Body of pancreas (tissue), 4 donors: ENCODE measurements at regions not wholly inside any gene's neighbourhood (a gene's known extent, or its start where the extent isn't known, plus 50 kb on each side); places are given as distances from the start of the nearest gene placed in this dataset.

Source experiments
- ATAC-seq: fragments of 150-250 bp; one replicate; pipeline ENCODE4 v1.9.1; 2016
- DNase-seq, 4 donors: peaks; one replicate each; pipeline ENCODE4 v3.0.0-alpha.2; 2019
- H3K27ac ChIP-seq, 4 donors: fragments of 200-600 bp; sonication (generic); 1 replicate in 3 of 4; 2 replicates in 1 of 4; pipeline versions ENCODE4 v1.5.1 to v1.6.1; 2016 to 2019; ENCODE audit warnings: mild to moderate bottlenecking in 1 of 4, mixed read lengths in 1 of 4, moderate library complexity in 1 of 4
- H3K27me3 ChIP-seq, 2 donors: fragments of 200-600 bp; sonication (generic); one replicate each; pipeline ENCODE4 v1.6.0; 2016; ENCODE audit warnings: mild to moderate bottlenecking in 1 of 2
- H3K36me3 ChIP-seq, 2 donors: fragments of 200-600 bp; sonication (generic); replicated peaks in 1 of 2; 2 replicates each; pipeline ENCODE4 v1.5.1; 2016; ENCODE audit warnings: low read depth in 2 of 2; ENCODE audit not compliant: insufficient read depth in 1 of 2
- H3K4me1 ChIP-seq: fragments of 200-600 bp; sonication (generic); one replicate; pipeline ENCODE4 v1.6.0; 2016
- H3K4me3 ChIP-seq, 2 donors: fragments of 200-600 bp; sonication (generic); 1 replicate in 1 of 2; 2 replicates in 1 of 2; pipeline ENCODE4 v1.5.1; 2016 to 2019
- H3K9me3 ChIP-seq, 3 donors: fragments of 200-600 bp; sonication (generic); 1 replicate in 2 of 3; 2 replicates in 1 of 3; pipeline ENCODE4 v1.5.1; 2016
- CTCF ChIP-seq, 7 experiments: fragments of 450-650 bp in 4 of 7; fragments of 200-600 bp in 3 of 7; sonication (generic) in 3 of 7; IDR thresholded peaks; one replicate each; pipeline ENCODE4 v1.5.1; 2016 to 2019; ENCODE audit warnings: antibody characterized with exemption in 7 of 7
- POLR2A ChIP-seq, 3 donors: fragments of 450-650 bp; IDR thresholded peaks; one replicate each; pipeline ENCODE4 v1.6.1; 2016; ENCODE audit warnings: antibody characterized with exemption in 3 of 3, mild to moderate bottlenecking in 2 of 3
- WGBS, 2 donors: methylation state at CpG; one replicate each; pipeline ENCODE4 v1.1.5; 2017; 5-methylcytosine and 5-hydroxymethylcytosine counted together
- intact Hi-C: fragments of 100-400 bp; cut with DNase I; formaldehyde crosslinking; loops from one replicate; pipeline ENCODE4 v1.15.1; 2023

GRCh38 chr2:146678516-146678915 lies 1166.3 kb upstream of the ACVR2A start:
- Histone ChIP-seq H3K4me3 (no peak overlapping the region), H3K9me3 (no peaks in the 10 kb centered on the region), H3K36me3 (no peaks in the 10 kb centered on the region), H3K27me3 (no peaks in the 10 kb centered on the region), H3K4me1 (no peaks in the 10 kb centered on the region), H3K27ac (no peak overlapping the region)
- TF ChIP-seq POLR2A (IDR thresholded peaks at IDR 0.05): no peak
- no peak for TF ChIP-seq CTCF (IDR thresholded peaks at IDR 0.05)
- intact Hi-C loops: no loop called here
- WGBS, 2 donors: 77 to 81% methylated on average over 5 of the region's 5 CpGs
- DNase-seq (no peak), ATAC-seq (no peak)

- ATAC-seq: no peak
- Histone ChIP-seq H3K27me3 (no peaks in the 10 kb centered on the region), H3K27ac (no peak overlapping the region), H3K36me3 (no peaks in the 10 kb centered on the region), H3K4me3 (no peak overlapping the region), H3K4me1 (no peaks in the 10 kb centered on the region), H3K9me3 (no peaks in the 10 kb centered on the region)
- intact Hi-C loops: no loop called here
- no peak for DNase-seq
- TF ChIP-seq CTCF (IDR thresholded peaks at IDR 0.05): no peak
- no peak for TF ChIP-seq POLR2A (IDR thresholded peaks at IDR 0.05)
These were observed 1167.5 kb upstream of the ACVR2A start for GRCh38 chr2:146677280-146677679.

- H3K27ac ChIP-seq: no peak overlapping the region
- no peak for TF ChIP-seq POLR2A (IDR thresholded peaks at IDR 0.05)
- WGBS, 2 donors: 70 to 78% methylated on average over 3 of the region's 3 CpGs
- DNase-seq: no peak
- no peak overlapping the region for H3K4me3 ChIP-seq
- H3K27me3 ChIP-seq: no peaks in the 10 kb centered on the region
- H3K36me3 ChIP-seq: no peaks in the 10 kb centered on the region
- H3K4me1 ChIP-seq: no peaks in the 10 kb centered on the region
- no peaks in the 10 kb centered on the region for H3K9me3 ChIP-seq
- ATAC-seq: no peak
- intact Hi-C loops: no loop called here
These were observed 1175.1 kb upstream of the ACVR2A start for GRCh38 chr2:146669735-146670134.

GRCh38 chr2:146666340-146666739 lies 1178.5 kb upstream of the ACVR2A start:
- no peak for DNase-seq
- no peaks in the 10 kb centered on the region for H3K36me3 ChIP-seq
- no peak overlapping the region for H3K4me3 ChIP-seq
- no peak overlapping the region for H3K27ac ChIP-seq
- 80% methylated on average over 1 of the region's 1 CpG for WGBS, 2 donors
- H3K9me3 ChIP-seq: no peaks in the 10 kb centered on the region
- no peaks in the 10 kb centered on the region for H3K27me3 ChIP-seq
- ATAC-seq: no peak
- intact Hi-C loops: no loop called here
- no peaks in the 10 kb centered on the region for H3K4me1 ChIP-seq
- TF ChIP-seq CTCF (IDR thresholded peaks at IDR 0.05): no peak
- TF ChIP-seq POLR2A (IDR thresholded peaks at IDR 0.05): no peak

GRCh38 chr2:146665800-146666199 lies 1179.0 kb upstream of the ACVR2A start:
- no peak overlapping the region for H3K27ac ChIP-seq

More at GRCh38 chr2:146665800-146666199, 1179.0 kb upstream of the ACVR2A start:
- intact Hi-C loops: no loop called here
- TF ChIP-seq POLR2A (IDR thresholded peaks at IDR 0.05) (no peak), CTCF (IDR thresholded peaks at IDR 0.05) (no peak)
- Histone ChIP-seq H3K27me3 (no peaks in the 10 kb centered on the region), H3K4me3 (no peak overlapping the region), H3K4me1 (no peaks in the 10 kb centered on the region), H3K36me3 (no peaks in the 10 kb centered on the region), H3K9me3 (no peaks in the 10 kb centered on the region)
- ATAC-seq (no peak), DNase-seq (no peak)
